ENCODE measurements at regions not wholly inside any gene's neighbourhood (a gene's known extent, or its start where the extent isn't known, plus 50 kb on each side); places are given as distances from the start of the nearest gene placed in this dataset.

DNA sequence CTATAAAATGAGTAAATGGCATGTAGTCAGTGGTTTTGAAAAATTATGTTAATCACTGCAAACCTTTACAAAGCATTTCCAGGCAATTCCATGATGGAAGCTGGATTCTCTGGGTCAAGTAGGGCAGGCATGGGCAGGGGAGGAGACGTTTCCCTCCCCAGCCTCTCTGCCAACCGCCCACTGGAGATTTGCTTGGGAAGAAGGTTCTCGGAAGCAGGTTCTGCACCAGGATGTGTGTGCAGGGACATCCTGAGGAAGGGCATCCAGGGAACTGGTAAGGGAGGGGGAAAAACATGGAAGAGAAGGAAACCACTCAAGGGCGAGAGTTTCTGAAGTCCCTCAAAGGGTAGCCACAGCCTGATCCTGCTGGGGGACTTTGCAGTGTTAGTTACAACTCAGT, 469.1 kb downstream of the TSHZ3 start:
- TF ChIP-seq CTCF (IDR thresholded peaks at IDR 0.05; ENCODE audit: control insufficient read depth, insufficient read depth, low read depth, low read length, missing control alignments): no peak
- no peak for DNase-seq (ENCODE audit: low read depth)
- no peak overlapping the region for H3K4me3 ChIP-seq (ENCODE audit: control insufficient read depth, low read depth, low read length)

DNA sequence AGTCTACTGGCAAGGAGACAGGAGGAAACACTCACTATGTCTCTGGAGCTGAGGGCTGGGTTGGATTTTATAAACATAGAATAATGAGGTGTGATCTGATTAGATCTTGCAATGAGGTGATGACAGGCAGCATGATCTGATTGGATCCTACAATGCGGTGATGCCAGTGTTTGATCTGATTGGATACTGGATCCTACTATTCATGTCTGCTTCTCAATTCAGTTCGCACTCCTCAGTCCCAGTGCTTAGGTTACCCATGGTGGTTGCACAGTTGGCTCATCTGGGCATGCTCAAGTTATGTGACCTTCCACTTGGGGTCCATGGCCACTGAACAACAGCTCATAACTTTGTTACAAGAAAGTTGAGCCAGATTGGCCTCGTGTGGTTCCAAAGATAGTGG, 469.5 kb downstream of the TSHZ3 start:
- H3K4me3 ChIP-seq (ENCODE audit: control insufficient read depth, low read depth, low read length): no peak overlapping the region
- no peak for TF ChIP-seq CTCF (IDR thresholded peaks at IDR 0.05; ENCODE audit: control insufficient read depth, insufficient read depth, low read depth, low read length, missing control alignments)
- no peak for DNase-seq (ENCODE audit: low read depth)

- no peak for TF ChIP-seq CTCF (IDR thresholded peaks at IDR 0.05; ENCODE audit: control insufficient read depth, insufficient read depth, low read depth, low read length, missing control alignments)
Observed at GRCh38 chr19:30879225-30879624, 470.0 kb downstream of the TSHZ3 start.

GRCh38 chr19:30878495-30878894, 470.7 kb downstream of the TSHZ3 start:
- DNase-seq (ENCODE audit: low read depth): no peak

More at GRCh38 chr19:30879225-30879624, 470.0 kb downstream of the TSHZ3 start:
- H3K4me3 ChIP-seq (ENCODE audit: control insufficient read depth, low read depth, low read length): no peak overlapping the region
- no peak for DNase-seq (ENCODE audit: low read depth)

DNA sequence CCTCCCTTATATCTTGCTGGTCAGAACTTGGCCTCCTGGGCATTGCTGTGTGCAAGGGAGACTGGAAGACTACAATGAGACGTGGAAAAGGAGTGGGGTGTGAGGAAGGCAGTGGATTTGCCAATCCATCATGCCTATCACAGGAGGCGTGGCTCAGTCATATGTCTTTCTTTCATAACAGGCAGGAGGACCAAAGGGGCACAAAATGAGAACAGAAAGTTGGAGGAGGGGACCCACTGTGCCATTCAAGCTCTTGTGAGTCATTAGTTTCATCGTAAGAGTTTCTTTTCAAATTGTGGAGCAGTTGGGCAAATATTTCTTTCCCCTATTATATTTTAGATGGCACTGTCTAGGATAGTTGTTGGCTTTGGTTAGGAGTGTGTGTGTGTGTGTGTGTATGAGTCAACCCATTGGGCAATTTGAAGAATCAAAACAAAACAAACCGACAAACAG, 471.5 kb downstream of the TSHZ3 start:
- no peak for DNase-seq (ENCODE audit: low read depth)
- no peak for TF ChIP-seq CTCF (IDR thresholded peaks at IDR 0.05; ENCODE audit: control insufficient read depth, insufficient read depth, low read depth, low read length, missing control alignments)
- H3K4me3 ChIP-seq (ENCODE audit: control insufficient read depth, low read depth, low read length): no peak overlapping the region

More at GRCh38 chr19:30878495-30878894, 470.7 kb downstream of the TSHZ3 start:
- TF ChIP-seq CTCF (IDR thresholded peaks at IDR 0.05; ENCODE audit: control insufficient read depth, insufficient read depth, low read depth, low read length, missing control alignments): no peak
- no peak overlapping the region for H3K4me3 ChIP-seq (ENCODE audit: control insufficient read depth, low read depth, low read length)

DNA sequence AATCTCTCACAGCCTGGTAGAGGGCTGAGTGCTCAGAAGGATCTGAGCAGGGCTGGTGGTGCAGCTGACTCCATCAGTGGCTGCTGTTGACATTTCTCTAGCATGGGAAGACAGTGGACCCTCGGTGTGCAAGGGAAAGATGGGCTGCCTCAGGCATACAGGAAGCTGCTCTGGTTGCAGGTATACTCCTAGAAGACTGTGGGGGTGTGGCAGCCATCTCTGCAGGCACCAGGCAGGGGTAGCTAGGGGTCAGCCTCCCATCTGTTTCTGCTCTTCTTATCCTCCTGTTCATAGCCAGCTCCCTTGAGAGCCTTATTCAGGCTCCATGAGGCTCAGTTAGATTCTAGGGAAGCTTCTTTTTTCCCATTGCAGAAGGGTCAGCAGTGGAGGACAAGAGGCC, 475.5 kb downstream of the TSHZ3 start:
- H3K4me3 ChIP-seq (ENCODE audit: control insufficient read depth, low read depth, low read length): no peak overlapping the region
- DNase-seq (ENCODE audit: low read depth): no peak
- TF ChIP-seq CTCF (IDR thresholded peaks at IDR 0.05; ENCODE audit: control insufficient read depth, insufficient read depth, low read depth, low read length, missing control alignments): no peak

- no peak for TF ChIP-seq CTCF (IDR thresholded peaks at IDR 0.05; ENCODE audit: control insufficient read depth, insufficient read depth, low read depth, low read length, missing control alignments)
- H3K4me3 ChIP-seq (ENCODE audit: control insufficient read depth, low read depth, low read length): no peak overlapping the region
- DNase-seq (ENCODE audit: low read depth): no peak
Observed at GRCh38 chr19:30873003-30873402, 476.2 kb downstream of the TSHZ3 start.
